ENCODE measurements at regions not wholly inside any gene's neighbourhood (a gene's known extent, or its start where the extent isn't known, plus 50 kb on each side); places are given as distances from the start of the nearest gene placed in this dataset.

- no peak overlapping the region for H3K23ac ChIP-seq (ENCODE audit: low read depth, low read length)
- H3K4me1 ChIP-seq (ENCODE audit: control insufficient read depth, insufficient read depth, low read length) = no peaks in the 10 kb centered on the region
- H3K79me1 ChIP-seq (ENCODE audit: low read depth in 1 of 2, low read length in 2 of 2) = no peaks in the 10 kb centered on the region
- no TSS peak for BruUV-seq (replicated peaks)
- H4K20me1 ChIP-seq (ENCODE audit: insufficient read depth, low read length) = no peaks in the 10 kb centered on the region
- H2AK9ac ChIP-seq (replicated peaks; ENCODE audit: low read depth, low read length, poor library complexity) = no peak overlapping the region
- no peak overlapping the region for H3K9ac ChIP-seq (ENCODE audit: low read depth, low read length)
- ChIA-PET POLR2A (ENCODE audit: unreplicated experiment) (no interaction called here), CTCF (no interaction called here)
- H3K36me3 ChIP-seq (ENCODE audit: control insufficient read depth, insufficient read depth, low read length) = no peaks in the 10 kb centered on the region
- H2AK5ac ChIP-seq (ENCODE audit: low read depth, low read length) = no peak overlapping the region
- in situ Hi-C loops (cut with MboI; ENCODE audit: low sequenced_read_pairs) (no loop called here), intact Hi-C loops (cut with micrococcal nuclease) (no loop called here), dilution Hi-C loops (cut with HindIII; ENCODE audit: low sequenced_read_pairs, unreplicated experiment) (no loop called here)
- H3K9me1 ChIP-seq (ENCODE audit: insufficient read depth, low read length) = no peaks in the 10 kb centered on the region
- no peaks in the 10 kb centered on the region for H3K27me3 ChIP-seq (ENCODE audit: control insufficient read depth, insufficient read depth, low read length)
- H2BK120ac ChIP-seq (ENCODE audit: low read depth, low read length) = no peak overlapping the region
- TF ChIP-seq SMC3 (IDR thresholded peaks at IDR 0.05; ENCODE audit: low read depth, low read length) = no peak
- TF ChIP-seq MXI1 (IDR thresholded peaks at IDR 0.05; ENCODE audit: borderline replicate concordance, low read depth, low read length) = no peak
- TF ChIP-seq CEBPB (IDR thresholded peaks at IDR 0.05; ENCODE audit: low read depth, low read length) = no peak
- TF ChIP-seq USF2 (IDR thresholded peaks at IDR 0.05; ENCODE audit: low read depth, low read length) = no peak
- no peak for TF ChIP-seq RFX5 (IDR thresholded peaks at IDR 0.05; ENCODE audit: low read depth, low read length)
- no peak for TF ChIP-seq NFE2L2 (IDR thresholded peaks at IDR 0.05; ENCODE audit: low read depth, low read length)
- no peak for TF ChIP-seq RCOR1 (IDR thresholded peaks at IDR 0.05; ENCODE audit: insufficient replicate concordance, low read length)
- WGBS, 2 experiments (ENCODE audit: extremely low coverage in 2 of 2, insufficient read length in 1 of 2) = 17% methylated on average over 1 of the region's 5 CpGs; no CpG with 5 or more reads in 1 of the 2 experiments
- no peak overlapping the region for H2BK20ac ChIP-seq (ENCODE audit: low read depth, low read length)
- H4K8ac ChIP-seq (ENCODE audit: low read depth in 2 of 2, low read length in 2 of 2) = no peak overlapping the region
- ATAC-seq (ENCODE audit: low read depth) (no peak), DNase-seq (no peak)
- no peak overlapping the region for H4K5ac ChIP-seq (ENCODE audit: low read depth, low read length)
- no peak overlapping the region for H2AFZ ChIP-seq (replicated peaks; ENCODE audit: low read length, poor library complexity)
- H2BK5ac ChIP-seq (ENCODE audit: low read depth, low read length, poor library complexity, severe bottlenecking) = no peak overlapping the region
- H3K27ac ChIP-seq (ENCODE audit: insufficient read depth, low read length) = no peak overlapping the region
- no peak overlapping the region for H3K56ac ChIP-seq (ENCODE audit: extremely low read depth, insufficient read depth, low read length)
- H2BK15ac ChIP-seq (ENCODE audit: low read depth, low read length) = no peak overlapping the region
- H3K14ac ChIP-seq (replicated peaks; ENCODE audit: low read depth, low read length) = no peak overlapping the region
- no peak overlapping the region for H4K91ac ChIP-seq (ENCODE audit: insufficient read depth, low read depth, low read length)
- no peak overlapping the region for H3K4me2 ChIP-seq (ENCODE audit: low read depth, low read length)
- H3K9me3 ChIP-seq (ENCODE audit: control insufficient read depth, insufficient read depth, low read length) = peaks cover 10% of the 10 kb centered on the region; the same call in 1 of the 2 replicates
- H3K4me3 ChIP-seq (ENCODE audit: insufficient read depth, low read depth, low read length) = no peak overlapping the region
- no peak overlapping the region for H3K4ac ChIP-seq (ENCODE audit: low read depth, low read length)
- no peak overlapping the region for H3K18ac ChIP-seq (ENCODE audit: low read depth, low read length)
Observed at GRCh38 chr20:41892031-41892430, 273.9 kb upstream of the CHD6 start.
